IMR-90 (cell line): ENCODE measurements at regions not wholly inside any gene's neighbourhood (a gene's known extent, or its start where the extent isn't known, plus 50 kb on each side); places are given as distances from the start of the nearest gene placed in this dataset.

ENCODE experiments used
- ATAC-seq: fragments of 200-7000 bp; cut with Tn5 transposase; 2 replicates; pipeline ENCODE4 v1.9.1; 2020; ENCODE audit warnings: low read depth, mild to moderate bottlenecking, moderate library complexity
- BruUV-seq: library from RNA; stranded (reverse); fragments of 400-500 nt; replicated peaks from 2 replicates; lab custom pipeline; 2021; lab: Mats Ljungman, UMichigan
- CTCF ChIA-PET: fragments of 300-600 bp; formaldehyde crosslinking; extraction: SDS; loops from one replicate; lab custom pipeline; 2021; ENCODE audit warnings: antibody characterized with exemption; lab: Yijun Ruan, JAX
- POLR2A ChIA-PET: fragments of 300-600 bp; sonication (Branson Sonifier 250); formaldehyde crosslinking; loops from one replicate; lab custom pipeline; 2022; ENCODE audit warnings: antibody characterized with exemption; ENCODE audit not compliant: unreplicated experiment; lab: Charles Lee
- DNase-seq: peaks from one replicate; pipeline ENCODE4 v3.0.0; 2013
- H2AFZ ChIP-seq: replicated peaks from 2 replicates; pipeline ENCODE3; 2013; ENCODE audit warnings: low read length, mild to moderate bottlenecking; ENCODE audit not compliant: poor library complexity
- H2AK5ac ChIP-seq: 2 replicates; pipeline ENCODE4 v1.6.1; 2013; ENCODE audit warnings: low read depth, low read length, inconsistent platforms
- H2AK9ac ChIP-seq: replicated peaks from 2 replicates; pipeline ENCODE3; 2013; ENCODE audit warnings: mild to moderate bottlenecking, low read depth, low read length, moderate library complexity; ENCODE audit not compliant: poor library complexity
- H2BK120ac ChIP-seq: 2 replicates; pipeline ENCODE4 v1.6.1; 2013; ENCODE audit warnings: low read depth, low read length, inconsistent platforms
- H2BK15ac ChIP-seq: 3 replicates; pipeline ENCODE4 v1.6.1; 2013; ENCODE audit warnings: low read depth, low read length, inconsistent platforms
- H2BK20ac ChIP-seq: 2 replicates; pipeline ENCODE4 v1.6.1; 2013; ENCODE audit warnings: low read depth, mild to moderate bottlenecking, inconsistent platforms, low read length, moderate library complexity
- H2BK5ac ChIP-seq: 2 replicates; pipeline ENCODE4 v1.6.1; 2013; ENCODE audit warnings: mild to moderate bottlenecking, low read depth, low read length, inconsistent platforms; ENCODE audit not compliant: poor library complexity, severe bottlenecking
- H3K14ac ChIP-seq: replicated peaks from 2 replicates; pipeline ENCODE4 v1.6.1; 2013; ENCODE audit warnings: low read depth, low read length, inconsistent platforms
- H3K18ac ChIP-seq: 2 replicates; pipeline ENCODE4 v1.6.1; 2013; ENCODE audit warnings: low read depth, low read length, control low read depth
- H3K23ac ChIP-seq: 2 replicates; pipeline ENCODE4 v1.6.1; 2013; ENCODE audit warnings: low read depth, low read length, inconsistent platforms
- H3K27ac ChIP-seq: 2 replicates; pipeline ENCODE4 v1.5.1; 2013; ENCODE audit warnings: mild to moderate bottlenecking, control low read depth, low read length; ENCODE audit not compliant: insufficient read depth
- H3K27me3 ChIP-seq: 2 replicates; pipeline ENCODE4 v1.6.1; 2013; ENCODE audit warnings: low read length; ENCODE audit not compliant: control insufficient read depth, insufficient read depth
- H3K36me3 ChIP-seq: 2 replicates; pipeline ENCODE4 v1.6.1; 2013; ENCODE audit warnings: low read length, mixed read lengths; ENCODE audit not compliant: control insufficient read depth, insufficient read depth
- H3K4ac ChIP-seq: 2 replicates; pipeline ENCODE4 v1.6.1; 2013; ENCODE audit warnings: low read depth, low read length, inconsistent platforms
- H3K4me1 ChIP-seq: 2 replicates; pipeline ENCODE4 v1.6.1; 2013; ENCODE audit warnings: low read length, mixed read lengths; ENCODE audit not compliant: control insufficient read depth, insufficient read depth
- H3K4me2 ChIP-seq: 2 replicates; pipeline ENCODE4 v1.6.1; 2013; ENCODE audit warnings: low read depth, mild to moderate bottlenecking, control low read depth, low read length, moderate library complexity
- H3K4me3 ChIP-seq: 2 replicates; pipeline ENCODE4 v1.5.1; 2013; ENCODE audit warnings: low read depth, mild to moderate bottlenecking, control low read depth, low read length, moderate library complexity; ENCODE audit not compliant: insufficient read depth
- H3K56ac ChIP-seq: 2 replicates; pipeline ENCODE4 v1.6.1; 2013; ENCODE audit warnings: low read length, inconsistent platforms; ENCODE audit not compliant: insufficient read depth; ENCODE audit errors: extremely low read depth
- H3K79me1 ChIP-seq, 2 experiments: 2 replicates each; pipeline ENCODE4 v1.6.1; 2013; ENCODE audit warnings: low read length in 2 of 2, inconsistent platforms in 1 of 2, low read depth in 1 of 2
- H3K9ac ChIP-seq: 2 replicates; pipeline ENCODE4 v1.6.1; 2013; ENCODE audit warnings: low read depth, low read length, control low read depth
- H3K9me1 ChIP-seq: 2 replicates; pipeline ENCODE4 v1.6.1; 2013; ENCODE audit warnings: low read length, inconsistent platforms; ENCODE audit not compliant: insufficient read depth
- H3K9me3 ChIP-seq: 2 replicates; pipeline ENCODE4 v1.6.1; 2013; ENCODE audit warnings: low read length; ENCODE audit not compliant: control insufficient read depth, insufficient read depth
- H4K20me1 ChIP-seq: 2 replicates; pipeline ENCODE4 v1.6.1; 2013; ENCODE audit warnings: low read length, inconsistent platforms; ENCODE audit not compliant: insufficient read depth
- H4K5ac ChIP-seq: 2 replicates; pipeline ENCODE4 v1.6.1; 2013; ENCODE audit warnings: mild to moderate bottlenecking, low read depth, low read length, control low read depth
- H4K8ac ChIP-seq, 2 experiments: 2 replicates each; pipeline ENCODE4 v1.6.1; 2013; ENCODE audit warnings: low read depth in 2 of 2, low read length in 2 of 2, control low read depth in 1 of 2, inconsistent platforms in 1 of 2
- H4K91ac ChIP-seq: 2 replicates; pipeline ENCODE4 v1.6.1; 2013; ENCODE audit warnings: low read depth, low read length, inconsistent platforms; ENCODE audit not compliant: insufficient read depth
- BHLHE40 ChIP-seq: fragments of 150-350 bp; IDR thresholded peaks from 2 replicates; pipeline ENCODE4 v1.6.1; 2016; ENCODE audit warnings: mild to moderate bottlenecking, low read depth, low read length
- CEBPB ChIP-seq: IDR thresholded peaks from 2 replicates; pipeline ENCODE4 v1.6.1; 2012; ENCODE audit warnings: low read depth, low read length, improper control_type of control experiment
- CHD1 ChIP-seq: IDR thresholded peaks from 2 replicates; pipeline ENCODE4 v1.6.1; 2012; ENCODE audit warnings: low read depth, low read length, improper control_type of control experiment
- FOS ChIP-seq: fragments of 150-350 bp; IDR thresholded peaks from 2 replicates; pipeline ENCODE4 v1.6.1; 2016; ENCODE audit warnings: low read depth, low read length
- MAFK ChIP-seq: IDR thresholded peaks from 2 replicates; pipeline ENCODE4 v1.6.1; 2012; ENCODE audit warnings: low read depth, low read length, improper control_type of control experiment
- MAZ ChIP-seq: IDR thresholded peaks from 2 replicates; pipeline ENCODE4 v1.6.1; 2012; ENCODE audit warnings: low read depth, mild to moderate bottlenecking, low read length, improper control_type of control experiment, moderate library complexity, borderline replicate concordance
- MXI1 ChIP-seq: IDR thresholded peaks from 2 replicates; pipeline ENCODE4 v1.6.1; 2012; ENCODE audit warnings: low read depth, mild to moderate bottlenecking, low read length, moderate library complexity, borderline replicate concordance
- NFE2L2 ChIP-seq: fragments of 150-350 bp; IDR thresholded peaks from 2 replicates; pipeline ENCODE4 v1.6.1; 2016; ENCODE audit warnings: low read depth, mild to moderate bottlenecking, low read length
- POLR2A ChIP-seq: IDR thresholded peaks from 2 replicates; pipeline ENCODE4 v1.6.1; 2012; ENCODE audit warnings: mild to moderate bottlenecking, low read depth, low read length
- RAD21 ChIP-seq: IDR thresholded peaks from 2 replicates; pipeline ENCODE4 v1.6.1; 2012; ENCODE audit warnings: low read length, improper control_type of control experiment
- RCOR1 ChIP-seq: IDR thresholded peaks from 2 replicates; pipeline ENCODE4 v1.6.1; 2012; ENCODE audit warnings: mild to moderate bottlenecking, low read length, improper control_type of control experiment; ENCODE audit not compliant: insufficient replicate concordance
- RFX5 ChIP-seq: IDR thresholded peaks from 2 replicates; pipeline ENCODE4 v1.8.0; 2012; ENCODE audit warnings: low read depth, mild to moderate bottlenecking, low read length, moderate library complexity
- WGBS, 2 experiments: methylation state at CpG; one replicate each; pipeline versions ENCODE4 v1.1.5 to v1.1.7; 2013; ENCODE audit warnings: missing lambda C conversion rate in 2 of 2; ENCODE audit not compliant: insufficient read length in 1 of 2; ENCODE audit errors: extremely low coverage in 2 of 2; 5-methylcytosine and 5-hydroxymethylcytosine counted together
- dilution Hi-C: fragments of 300-500 bp; cut with HindIII; formaldehyde crosslinking; loops from one replicate; pipeline ENCODE4 v1.14.3; 2018; ENCODE audit warnings: low sequenced_read_pairs; ENCODE audit not compliant: unreplicated experiment
- in situ Hi-C: fragments of 300-500 bp; cut with MboI; formaldehyde crosslinking; loops from 3 replicates; pipeline ENCODE4 v1.14.3; 2019; ENCODE audit warnings: low sequenced_read_pairs, inconsistent platforms, mixed read lengths
- intact Hi-C: fragments of 100-400 bp; cut with micrococcal nuclease; formaldehyde crosslinking; loops from 2 replicates; pipeline ENCODE4 v1.10.0; 2022
- TF ChIP-seq, protein P1 (sequence below): conservative IDR thresholded peaks from 2 replicates; pipeline ENCODE4 v1.5.1; 2012; ENCODE audit warnings: mild to moderate bottlenecking, low read depth, low read length, improper control_type of control experiment
- TF ChIP-seq, protein P2 (sequence below): fragments of 150-350 bp; IDR thresholded peaks from 2 replicates; pipeline ENCODE4 v1.6.1; 2016; ENCODE audit warnings: low read depth, mild to moderate bottlenecking, low read length, moderate library complexity, borderline replicate concordance
- TF ChIP-seq, protein P3 (sequence below): fragments of 150-350 bp; IDR thresholded peaks from 2 replicates; pipeline ENCODE4 v1.6.1; 2017; ENCODE audit warnings: mild to moderate bottlenecking, antibody characterized with exemption, low read length, low read depth

DNA sequence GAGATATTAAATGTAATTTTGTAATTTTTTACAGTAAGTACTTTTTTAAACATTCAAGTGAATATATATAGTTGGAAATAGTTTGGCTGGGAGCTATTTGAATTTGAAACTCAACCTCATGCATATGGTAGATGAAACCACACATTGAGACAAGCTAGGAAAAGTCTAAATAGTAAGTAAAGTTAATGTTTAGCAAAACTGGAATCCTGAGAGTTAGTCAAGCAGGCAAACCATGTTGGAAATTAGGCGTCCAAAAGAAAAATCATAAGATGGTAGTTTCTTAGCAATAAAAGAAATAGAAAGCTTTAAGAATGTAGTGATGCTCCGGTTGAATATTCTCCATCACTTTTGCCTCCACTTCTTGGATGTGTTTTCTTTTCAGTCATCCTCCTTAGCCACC, 657.1 kb upstream of the CDH10 start:
- no peaks in the 10 kb centered on the region for H3K9me1 ChIP-seq
- no peaks in the 10 kb centered on the region for H4K20me1 ChIP-seq
- ATAC-seq (no peak), DNase-seq (no peak)
- BruUV-seq: no TSS peak
- in situ Hi-C loops (no loop called here), dilution Hi-C loops (no loop called here), intact Hi-C loops (no loop called here)
- no peak overlapping the region for H3K18ac ChIP-seq
- no peak overlapping the region for H3K56ac ChIP-seq
- TF ChIP-seq CEBPB: no peak
- TF ChIP-seq, protein P1, sequence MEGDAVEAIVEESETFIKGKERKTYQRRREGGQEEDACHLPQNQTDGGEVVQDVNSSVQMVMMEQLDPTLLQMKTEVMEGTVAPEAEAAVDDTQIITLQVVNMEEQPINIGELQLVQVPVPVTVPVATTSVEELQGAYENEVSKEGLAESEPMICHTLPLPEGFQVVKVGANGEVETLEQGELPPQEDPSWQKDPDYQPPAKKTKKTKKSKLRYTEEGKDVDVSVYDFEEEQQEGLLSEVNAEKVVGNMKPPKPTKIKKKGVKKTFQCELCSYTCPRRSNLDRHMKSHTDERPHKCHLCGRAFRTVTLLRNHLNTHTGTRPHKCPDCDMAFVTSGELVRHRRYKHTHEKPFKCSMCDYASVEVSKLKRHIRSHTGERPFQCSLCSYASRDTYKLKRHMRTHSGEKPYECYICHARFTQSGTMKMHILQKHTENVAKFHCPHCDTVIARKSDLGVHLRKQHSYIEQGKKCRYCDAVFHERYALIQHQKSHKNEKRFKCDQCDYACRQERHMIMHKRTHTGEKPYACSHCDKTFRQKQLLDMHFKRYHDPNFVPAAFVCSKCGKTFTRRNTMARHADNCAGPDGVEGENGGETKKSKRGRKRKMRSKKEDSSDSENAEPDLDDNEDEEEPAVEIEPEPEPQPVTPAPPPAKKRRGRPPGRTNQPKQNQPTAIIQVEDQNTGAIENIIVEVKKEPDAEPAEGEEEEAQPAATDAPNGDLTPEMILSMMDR: no peak
- TF ChIP-seq, protein P2, sequence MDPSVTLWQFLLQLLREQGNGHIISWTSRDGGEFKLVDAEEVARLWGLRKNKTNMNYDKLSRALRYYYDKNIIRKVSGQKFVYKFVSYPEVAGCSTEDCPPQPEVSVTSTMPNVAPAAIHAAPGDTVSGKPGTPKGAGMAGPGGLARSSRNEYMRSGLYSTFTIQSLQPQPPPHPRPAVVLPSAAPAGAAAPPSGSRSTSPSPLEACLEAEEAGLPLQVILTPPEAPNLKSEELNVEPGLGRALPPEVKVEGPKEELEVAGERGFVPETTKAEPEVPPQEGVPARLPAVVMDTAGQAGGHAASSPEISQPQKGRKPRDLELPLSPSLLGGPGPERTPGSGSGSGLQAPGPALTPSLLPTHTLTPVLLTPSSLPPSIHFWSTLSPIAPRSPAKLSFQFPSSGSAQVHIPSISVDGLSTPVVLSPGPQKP: no peak
- TF ChIP-seq NFE2L2: no peak
- TF ChIP-seq POLR2A: no peak
- no peak for TF ChIP-seq MXI1
- TF ChIP-seq FOS: no peak
- no peak for TF ChIP-seq BHLHE40
- TF ChIP-seq RAD21: no peak
- TF ChIP-seq MAFK: no peak
- TF ChIP-seq, protein P3, sequence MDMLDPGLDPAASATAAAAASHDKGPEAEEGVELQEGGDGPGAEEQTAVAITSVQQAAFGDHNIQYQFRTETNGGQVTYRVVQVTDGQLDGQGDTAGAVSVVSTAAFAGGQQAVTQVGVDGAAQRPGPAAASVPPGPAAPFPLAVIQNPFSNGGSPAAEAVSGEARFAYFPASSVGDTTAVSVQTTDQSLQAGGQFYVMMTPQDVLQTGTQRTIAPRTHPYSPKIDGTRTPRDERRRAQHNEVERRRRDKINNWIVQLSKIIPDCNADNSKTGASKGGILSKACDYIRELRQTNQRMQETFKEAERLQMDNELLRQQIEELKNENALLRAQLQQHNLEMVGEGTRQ: no peak
- TF ChIP-seq MAZ: no peak
- TF ChIP-seq RFX5: no peak
- TF ChIP-seq RCOR1: no peak
- no peak for TF ChIP-seq CHD1
- H3K27ac ChIP-seq: no peak overlapping the region
- ChIA-PET CTCF (no interaction called here), POLR2A (no interaction called here)
- H3K27me3 ChIP-seq: no peaks in the 10 kb centered on the region
- no peak overlapping the region for H2BK15ac ChIP-seq
- no peak overlapping the region for H3K4me3 ChIP-seq
- WGBS, 2 experiments: no CpG with 5 or more reads among the region's 2 CpGs
- no peak overlapping the region for H3K9ac ChIP-seq
- no peaks in the 10 kb centered on the region for H3K4me1 ChIP-seq
- no peak overlapping the region for H4K5ac ChIP-seq
- H4K91ac ChIP-seq: no peak overlapping the region
- H2BK5ac ChIP-seq: no peak overlapping the region
- H3K14ac ChIP-seq: no peak overlapping the region
- no peak overlapping the region for H3K23ac ChIP-seq
- H3K79me1 ChIP-seq: no peaks in the 10 kb centered on the region
- no peak overlapping the region for H4K8ac ChIP-seq
- no peak overlapping the region for H2BK120ac ChIP-seq
- H2AK5ac ChIP-seq: no peak overlapping the region
- no peak overlapping the region for H3K4ac ChIP-seq
- H2AFZ ChIP-seq: no peak overlapping the region
- no peak overlapping the region for H2BK20ac ChIP-seq
- H3K36me3 ChIP-seq: no peaks in the 10 kb centered on the region
- H3K4me2 ChIP-seq: no peak overlapping the region
- H3K9me3 ChIP-seq: no peaks in the 10 kb centered on the region; the same call in 1 of the 2 replicates
- H2AK9ac ChIP-seq: no peak overlapping the region
